ENCODE measurements at regions not wholly inside any gene's neighbourhood (a gene's known extent, or its start where the extent isn't known, plus 50 kb on each side); places are given as distances from the start of the nearest gene placed in this dataset.
"Not testable (repeated sequence)": the region's sequence is repeated elsewhere in the genome, so short reads cannot be mapped to it uniquely, and the experiment has no call there.

GRCh38 chr3:153976891-153977554 is 144.2 kb upstream of the ARHGEF26 start:
- no peak for TF ChIP-seq CTCF (conservative IDR thresholded peaks at IDR 0.05; ENCODE audit: low read depth, low read length)
- no peak overlapping the region for H3K4me3 ChIP-seq (ENCODE audit: low read depth, low read length)
- DNase-seq (ENCODE audit: low read depth) = peak; percentile 53

GRCh38 chr3:153978006-153978405 is 143.2 kb upstream of the ARHGEF26 start:
- no peak for DNase-seq (ENCODE audit: low read depth)
- no peak overlapping the region for H3K4me3 ChIP-seq (ENCODE audit: low read depth, low read length)
- TF ChIP-seq CTCF (conservative IDR thresholded peaks at IDR 0.05; ENCODE audit: low read depth, low read length) = no peak

- TF ChIP-seq CTCF (conservative IDR thresholded peaks at IDR 0.05; ENCODE audit: low read depth, low read length) = no peak
- DNase-seq (ENCODE audit: low read depth) = no peak
- no peak overlapping the region for H3K4me3 ChIP-seq (ENCODE audit: low read depth, low read length)
Measured at GRCh38 chr3:153979418-153980251, 141.6 kb upstream of the ARHGEF26 start.

- no peak for DNase-seq (ENCODE audit: low read depth)
- TF ChIP-seq CTCF (conservative IDR thresholded peaks at IDR 0.05; ENCODE audit: low read depth, low read length) = no peak
- no peak overlapping the region for H3K4me3 ChIP-seq (ENCODE audit: low read depth, low read length)
Measured at GRCh38 chr3:153980252-153980590, 141.0 kb upstream of the ARHGEF26 start.

GRCh38 chr3:153997364-153997763 is 123.8 kb upstream of the ARHGEF26 start:
- not testable (repeated sequence) for H3K4me3 ChIP-seq (ENCODE audit: low read depth, low read length)
- DNase-seq (ENCODE audit: low read depth) = peak; percentile 3

GRCh38 chr3:154003649-154004048 is 117.5 kb upstream of the ARHGEF26 start:
- TF ChIP-seq CTCF (conservative IDR thresholded peaks at IDR 0.05; ENCODE audit: low read depth, low read length) = no peak
- DNase-seq (ENCODE audit: low read depth) = no peak
- H3K4me3 ChIP-seq (ENCODE audit: low read depth, low read length) = no peak overlapping the region

- DNase-seq (ENCODE audit: low read depth) = no peak
- TF ChIP-seq CTCF (conservative IDR thresholded peaks at IDR 0.05; ENCODE audit: low read depth, low read length) = no peak
- no peak overlapping the region for H3K4me3 ChIP-seq (ENCODE audit: low read depth, low read length)
Measured at GRCh38 chr3:154011036-154011435, 110.2 kb upstream of the ARHGEF26 start.

All from choroid plexus epithelial cell (primary cell).